Breast epithelium (tissue), 3 donors: ENCODE measurements at regions not wholly inside any gene's neighbourhood (a gene's known extent, or its start where the extent isn't known, plus 50 kb on each side); places are given as distances from the start of the nearest gene placed in this dataset.

ENCODE experiments used
- POLR2A ChIP-seq: fragments of 450-650 bp; IDR thresholded peaks from one replicate; pipeline ENCODE4 v1.6.1; 2016; ENCODE audit warnings: antibody characterized with exemption, mild to moderate bottlenecking, moderate library complexity
- TF ChIP-seq, protein P1 (sequence below), 3 donors: fragments of 450-650 bp; IDR thresholded peaks; one replicate each; pipeline ENCODE4 v1.5.1; 2016 to 2017; ENCODE audit warnings: antibody characterized with exemption in 3 of 3, mild to moderate bottlenecking in 3 of 3, moderate library complexity in 3 of 3

DNA sequence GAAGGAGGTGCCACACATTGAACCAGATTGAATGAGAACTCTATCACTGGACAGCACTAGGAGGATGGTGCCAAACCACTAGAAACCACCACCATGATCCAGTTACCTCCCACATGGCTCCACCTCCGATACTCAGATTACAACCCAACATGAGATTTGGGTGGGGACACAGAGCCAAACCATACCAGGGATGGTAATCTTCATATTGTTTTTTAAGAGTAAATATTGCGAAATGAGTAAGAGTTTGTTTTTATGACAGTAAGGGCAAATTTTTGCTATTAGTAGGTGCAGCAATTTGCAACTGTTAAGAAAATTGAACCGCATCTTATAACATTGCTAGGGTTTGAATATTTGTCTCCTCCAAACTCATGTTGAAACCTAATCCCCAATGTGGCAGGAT, 891.5 kb downstream of the NLGN4X start:
- TF ChIP-seq POLR2A = no peak
- TF ChIP-seq, protein P1, sequence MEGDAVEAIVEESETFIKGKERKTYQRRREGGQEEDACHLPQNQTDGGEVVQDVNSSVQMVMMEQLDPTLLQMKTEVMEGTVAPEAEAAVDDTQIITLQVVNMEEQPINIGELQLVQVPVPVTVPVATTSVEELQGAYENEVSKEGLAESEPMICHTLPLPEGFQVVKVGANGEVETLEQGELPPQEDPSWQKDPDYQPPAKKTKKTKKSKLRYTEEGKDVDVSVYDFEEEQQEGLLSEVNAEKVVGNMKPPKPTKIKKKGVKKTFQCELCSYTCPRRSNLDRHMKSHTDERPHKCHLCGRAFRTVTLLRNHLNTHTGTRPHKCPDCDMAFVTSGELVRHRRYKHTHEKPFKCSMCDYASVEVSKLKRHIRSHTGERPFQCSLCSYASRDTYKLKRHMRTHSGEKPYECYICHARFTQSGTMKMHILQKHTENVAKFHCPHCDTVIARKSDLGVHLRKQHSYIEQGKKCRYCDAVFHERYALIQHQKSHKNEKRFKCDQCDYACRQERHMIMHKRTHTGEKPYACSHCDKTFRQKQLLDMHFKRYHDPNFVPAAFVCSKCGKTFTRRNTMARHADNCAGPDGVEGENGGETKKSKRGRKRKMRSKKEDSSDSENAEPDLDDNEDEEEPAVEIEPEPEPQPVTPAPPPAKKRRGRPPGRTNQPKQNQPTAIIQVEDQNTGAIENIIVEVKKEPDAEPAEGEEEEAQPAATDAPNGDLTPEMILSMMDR (IDR thresholded peaks at IDR 0.05) = no peak
